ENCODE measurements at regions not wholly inside any gene's neighbourhood (a gene's known extent, or its start where the extent isn't known, plus 50 kb on each side); places are given as distances from the start of the nearest gene placed in this dataset.

DNA sequence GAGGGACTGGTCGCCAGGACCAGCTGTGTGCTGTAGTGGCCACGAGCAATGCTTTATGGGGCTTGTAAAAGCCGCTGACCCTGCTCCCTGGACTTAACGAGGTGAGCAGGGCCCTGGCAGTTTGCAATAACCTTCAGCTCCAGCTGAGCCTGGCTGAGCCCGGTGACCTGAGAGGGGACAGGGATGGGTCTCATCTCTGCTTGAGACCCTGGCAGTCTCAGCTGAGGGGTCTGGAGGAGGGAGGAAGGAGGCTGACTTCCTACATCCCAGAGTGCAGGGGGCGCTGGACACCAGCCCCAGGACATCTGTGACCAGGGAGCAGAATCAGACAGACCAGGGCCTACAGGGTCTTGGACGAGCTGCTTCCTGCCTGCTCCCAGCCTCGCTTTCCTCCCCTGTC lies 277.5 kb upstream of the MVB12B start:
- TF ChIP-seq HDAC2 (IDR thresholded peaks at IDR 0.05) = no peak
- TF ChIP-seq ZFX (CRISPR knock-in tag; IDR thresholded peaks at IDR 0.05) = no peak
- TF ChIP-seq ILF3 (IDR thresholded peaks at IDR 0.05; ENCODE audit: borderline replicate concordance) = no peak
- no peak for TF ChIP-seq ZNF431 (CRISPR knock-in tag; IDR thresholded peaks at IDR 0.05)
- no peak for TF ChIP-seq CAMTA2 (CRISPR knock-in tag; conservative IDR thresholded peaks at IDR 0.05)

Data from K562 (cell line).